ENCODE measurements at regions not wholly inside any gene's neighbourhood (a gene's known extent, or its start where the extent isn't known, plus 50 kb on each side); places are given as distances from the start of the nearest gene placed in this dataset.

- TF ChIP-seq CTCF (IDR thresholded peaks at IDR 0.05) (no peak), POLR2AphosphoS5 (IDR thresholded peaks at IDR 0.05) (no peak)
These were observed 134.9 kb upstream of the ISX start for GRCh38 chr22:34931026-34931425.
